GM19035 (cell line): ENCODE measurements at regions not wholly inside any gene's neighbourhood (a gene's known extent, or its start where the extent isn't known, plus 50 kb on each side); places are given as distances from the start of the nearest gene placed in this dataset.

Experiments used
- ATAC-seq: cut with Tn5 transposase; IDR thresholded peaks from one replicate; pipeline ENCODE4 v1.9.1; 2021; ENCODE audit not compliant: unreplicated experiment

DNA sequence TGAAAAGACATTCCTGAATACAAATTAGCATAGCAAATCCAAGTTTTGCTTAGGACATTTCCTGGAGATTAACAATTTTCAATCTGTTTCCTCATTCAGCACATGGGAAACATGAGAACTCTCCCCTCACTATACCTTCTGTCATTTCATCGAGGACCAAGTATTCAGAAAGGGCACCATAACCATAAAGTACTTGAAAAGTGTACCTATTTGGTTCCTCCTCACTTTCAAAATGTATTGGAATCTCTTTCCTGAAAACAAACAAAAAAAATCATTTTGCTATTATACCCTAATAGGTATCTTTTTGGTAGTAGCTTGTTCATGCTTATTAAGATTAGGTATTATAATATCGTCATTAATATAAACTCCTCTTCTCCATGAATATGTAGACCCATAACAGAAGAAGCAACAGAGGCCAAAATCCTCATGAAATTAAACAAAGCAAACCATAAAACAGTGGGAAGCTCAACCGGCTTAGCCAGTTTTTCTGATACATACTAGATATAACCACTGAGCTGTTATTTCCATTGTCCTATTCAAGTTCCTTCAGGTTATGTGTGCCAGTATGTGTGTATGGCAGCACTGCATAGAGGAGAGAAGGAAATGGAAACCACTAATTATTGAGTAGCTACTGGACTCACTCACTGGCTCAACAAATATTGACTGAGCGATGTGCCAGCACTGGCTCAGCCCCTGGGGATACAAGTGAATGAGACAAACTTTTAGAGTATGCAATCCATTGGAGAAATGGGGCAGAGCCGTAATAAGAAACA lies 274.0 kb downstream of the MAFB start:
- ATAC-seq = no peak

DNA sequence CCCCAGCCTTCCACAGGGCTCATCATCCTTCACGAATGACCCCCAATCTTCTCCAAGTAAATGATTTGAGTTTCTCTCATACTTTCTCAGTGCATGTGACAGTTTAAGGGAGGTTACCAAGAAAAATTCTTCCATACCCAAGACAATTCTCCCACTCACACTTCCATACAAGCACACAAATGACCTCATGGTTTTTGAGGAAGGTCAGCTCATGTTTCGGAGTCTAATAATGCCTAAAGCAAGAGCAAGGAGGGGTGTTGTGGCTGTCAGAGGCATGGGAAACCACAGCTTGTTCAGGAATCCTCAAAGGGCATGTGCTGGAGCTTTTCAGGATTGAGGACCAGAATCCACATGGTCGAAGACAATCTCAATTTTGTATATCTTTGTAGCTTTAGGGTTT lies 279.0 kb downstream of the MAFB start:
- no peak for ATAC-seq

DNA sequence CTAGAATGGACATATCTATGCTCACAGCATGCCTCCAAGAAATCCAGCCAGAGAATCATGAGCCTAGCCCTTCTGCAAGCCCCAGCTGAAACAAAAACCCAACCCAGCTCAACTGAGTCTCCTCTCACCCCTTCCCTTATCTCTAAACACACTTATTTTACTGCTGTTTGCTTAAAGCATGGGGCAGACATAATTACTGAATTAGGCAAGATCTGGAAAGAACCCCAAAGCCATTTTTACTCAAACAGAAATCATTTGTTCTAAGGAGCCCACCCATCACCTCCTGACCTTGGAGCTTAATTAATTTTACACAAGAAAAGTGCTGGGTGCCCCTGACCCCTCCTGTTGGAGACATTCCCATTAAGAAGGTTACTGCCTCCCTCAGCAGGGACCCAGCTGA lies 291.6 kb downstream of the MAFB start:
- ATAC-seq = no peak

DNA sequence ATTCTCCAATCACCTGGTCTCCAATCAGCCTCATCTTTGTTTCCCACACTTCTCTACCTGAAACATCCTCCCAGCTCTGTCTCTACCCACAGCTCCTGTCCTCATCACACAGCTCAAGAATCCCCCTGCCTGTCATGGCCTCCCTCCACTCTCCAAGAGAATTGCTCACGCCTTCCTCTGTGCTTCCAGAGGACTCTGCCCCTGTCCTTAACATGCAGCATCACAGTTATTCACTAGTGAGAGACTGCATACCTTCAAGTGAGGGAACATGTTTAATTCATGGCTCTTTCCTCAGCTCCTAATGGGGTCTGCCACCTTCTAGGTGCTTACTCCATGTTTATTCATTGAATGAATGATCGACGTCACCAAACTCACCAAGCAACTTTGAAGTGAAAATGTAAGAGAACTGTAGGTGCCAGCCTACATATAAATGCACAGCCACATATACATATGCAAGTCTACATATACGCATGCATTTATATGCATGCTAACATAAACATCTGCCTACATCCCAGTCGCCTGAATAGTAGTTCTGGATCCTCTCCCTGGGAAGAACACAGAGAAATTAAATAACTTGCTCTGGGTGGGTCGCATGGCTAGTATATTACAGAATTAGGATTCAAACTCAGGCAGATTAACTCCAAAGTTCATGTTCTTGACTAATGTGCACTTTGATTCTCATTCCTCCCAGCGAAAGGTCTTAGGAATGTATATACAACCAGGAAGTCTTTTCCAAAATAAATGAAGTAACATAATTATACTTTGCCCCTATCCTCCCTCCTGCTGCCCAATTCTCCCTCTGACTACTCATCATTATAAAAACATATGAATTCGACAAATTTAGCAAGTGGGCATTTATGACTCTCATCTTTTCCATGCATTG lies 295.6 kb downstream of the MAFB start:
- no peak for ATAC-seq

DNA sequence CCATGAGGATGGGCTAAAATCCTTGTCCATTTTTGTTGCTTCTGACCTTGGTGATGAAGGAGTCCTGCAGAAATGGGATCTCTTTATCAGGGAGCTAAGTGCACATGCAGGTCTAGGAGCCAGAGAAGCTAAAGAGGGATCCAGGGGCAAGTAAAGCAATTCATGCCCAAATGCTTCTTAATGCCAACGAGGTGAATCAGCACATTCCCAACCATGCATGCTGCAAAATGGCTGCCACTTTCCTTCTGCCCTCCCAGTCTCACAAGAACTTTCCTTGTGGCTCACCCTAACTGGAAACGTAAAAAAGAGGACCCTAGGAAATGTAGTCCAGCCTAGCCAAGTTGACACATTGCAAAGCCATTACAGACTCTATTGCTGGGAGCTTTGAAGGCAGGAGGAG lies 298.4 kb downstream of the MAFB start:
- ATAC-seq = no peak

DNA sequence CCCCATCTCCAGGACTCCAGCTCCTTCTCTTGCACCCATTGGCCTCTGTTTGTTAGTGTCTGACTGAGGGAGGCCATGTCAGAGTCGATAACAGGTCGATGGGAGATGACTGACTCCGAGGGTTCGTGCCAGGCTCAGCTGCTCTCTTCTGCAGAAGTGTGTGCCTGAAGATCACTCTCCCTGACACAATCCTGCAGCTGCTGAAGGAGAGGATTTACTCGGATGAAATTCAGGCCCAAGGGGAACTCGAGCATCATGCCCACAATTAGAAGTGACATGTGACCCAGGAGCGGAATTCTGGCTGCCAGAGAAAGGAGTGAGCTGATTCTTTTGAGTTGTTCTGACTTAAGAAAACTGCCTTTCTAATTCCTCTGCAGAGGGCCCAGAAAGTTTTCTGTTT lies 318.2 kb downstream of the MAFB start:
- ATAC-seq = no peak

DNA sequence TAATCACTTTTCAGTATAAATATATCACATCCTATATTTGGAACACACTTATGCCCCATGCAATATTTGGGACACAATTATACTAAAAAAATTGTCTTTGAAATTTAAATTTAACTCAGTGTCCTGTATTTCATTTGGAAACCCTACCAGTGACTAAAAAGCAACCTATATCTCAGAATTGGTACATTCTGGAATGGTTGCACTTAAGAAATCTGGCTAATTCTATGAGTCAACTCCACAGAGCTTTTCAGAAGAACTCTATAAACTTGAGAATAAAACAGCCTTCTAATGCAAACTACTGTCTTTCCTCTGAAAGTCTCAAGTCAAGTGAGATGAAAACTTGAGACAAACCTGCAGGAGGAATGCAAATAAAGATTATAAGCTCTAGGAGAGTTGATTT lies 320.2 kb downstream of the MAFB start:
- ATAC-seq = no peak

DNA sequence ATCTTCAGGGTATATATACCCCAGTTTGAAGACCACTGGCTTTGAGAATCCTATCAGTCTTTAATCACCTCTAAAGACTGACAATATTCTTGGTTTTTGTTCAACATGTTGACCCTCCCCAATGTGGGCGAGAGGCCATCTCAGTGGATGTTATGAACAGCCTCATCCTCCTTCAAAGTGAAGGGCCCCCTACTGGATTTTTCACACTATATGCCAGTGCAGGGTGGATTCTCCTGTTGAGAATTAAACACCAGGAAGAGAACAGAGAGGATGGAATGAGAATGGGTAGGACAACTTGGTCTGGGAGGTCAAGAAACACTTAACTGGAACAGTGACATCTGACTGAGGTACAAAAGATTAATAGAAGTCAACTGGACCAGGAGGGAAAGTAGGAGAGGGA lies 327.1 kb downstream of the MAFB start:
- no peak for ATAC-seq

DNA sequence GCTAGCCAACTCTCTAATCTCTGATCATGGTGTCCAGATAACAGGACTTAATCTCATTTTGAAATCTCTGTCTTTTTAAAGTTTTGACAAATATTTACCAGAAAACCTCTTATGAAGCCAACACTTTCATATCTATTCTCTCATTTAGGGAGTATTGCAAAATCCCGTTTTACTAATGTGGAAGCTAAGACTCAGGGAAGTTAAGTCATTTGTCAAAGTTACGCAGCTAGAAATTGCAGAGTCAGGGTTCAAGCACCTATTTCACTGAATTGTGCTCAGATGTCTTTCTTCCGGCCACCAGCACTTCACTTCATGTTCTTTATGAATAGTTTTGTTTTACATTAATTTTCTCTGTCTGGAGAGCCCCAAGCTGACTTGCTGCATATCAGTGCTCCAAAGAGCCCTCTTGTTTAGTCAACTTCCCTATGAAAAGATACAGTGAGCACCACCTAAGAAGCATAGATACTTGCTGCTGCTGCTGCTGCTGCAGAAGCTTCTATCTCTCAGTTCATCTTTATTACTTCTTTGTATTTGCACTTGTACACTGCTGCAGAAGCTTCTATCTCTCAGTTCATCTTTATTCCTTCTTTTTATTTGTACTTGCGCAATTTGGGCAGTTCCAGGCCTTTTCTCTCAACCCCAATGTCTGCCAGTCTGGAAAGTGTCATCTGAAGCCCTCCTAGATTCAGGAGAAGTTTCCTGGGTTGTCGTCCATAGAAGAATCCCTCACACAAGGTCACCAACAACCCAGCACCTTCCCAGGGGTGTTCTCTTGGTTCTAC lies 329.7 kb downstream of the MAFB start:
- ATAC-seq = no peak

DNA sequence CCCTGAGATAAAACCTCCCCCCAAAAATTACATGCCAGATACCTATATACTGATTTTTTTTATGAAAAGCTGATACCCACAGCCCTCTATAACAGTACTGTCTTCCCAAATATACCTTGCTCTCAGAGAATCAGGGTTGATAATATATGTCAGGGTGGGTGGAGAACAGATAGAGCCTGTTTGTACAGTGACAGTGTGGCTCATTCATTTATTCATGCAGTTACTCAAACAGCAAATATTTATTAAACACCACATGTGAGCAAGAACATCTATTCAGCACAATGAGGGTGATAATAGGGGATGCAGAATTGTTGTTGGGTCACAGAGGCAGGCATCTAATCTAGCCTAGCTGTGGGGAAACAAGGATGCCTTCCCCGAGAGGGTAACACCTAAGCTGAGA lies 334.2 kb downstream of the MAFB start:
- ATAC-seq = no peak

DNA sequence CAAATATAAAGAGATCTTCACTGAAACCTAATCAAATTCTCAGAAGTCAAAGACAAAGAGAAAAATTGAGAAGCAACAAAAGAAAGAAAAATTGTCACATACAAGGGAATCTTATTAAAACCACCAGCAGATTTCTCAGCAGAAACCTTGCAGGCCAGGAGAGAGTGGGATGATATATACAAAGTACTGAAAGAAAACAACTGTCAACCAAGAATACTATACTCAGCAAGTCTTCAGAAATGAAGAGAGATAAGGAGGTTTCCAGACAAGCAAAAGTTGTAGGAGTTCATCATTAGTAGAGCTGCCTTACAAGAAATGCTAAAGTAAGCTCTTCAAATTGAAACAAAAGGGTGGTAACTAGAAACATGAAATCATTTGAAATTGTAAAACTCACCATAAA lies 345.6 kb downstream of the MAFB start:
- ATAC-seq = no peak

DNA sequence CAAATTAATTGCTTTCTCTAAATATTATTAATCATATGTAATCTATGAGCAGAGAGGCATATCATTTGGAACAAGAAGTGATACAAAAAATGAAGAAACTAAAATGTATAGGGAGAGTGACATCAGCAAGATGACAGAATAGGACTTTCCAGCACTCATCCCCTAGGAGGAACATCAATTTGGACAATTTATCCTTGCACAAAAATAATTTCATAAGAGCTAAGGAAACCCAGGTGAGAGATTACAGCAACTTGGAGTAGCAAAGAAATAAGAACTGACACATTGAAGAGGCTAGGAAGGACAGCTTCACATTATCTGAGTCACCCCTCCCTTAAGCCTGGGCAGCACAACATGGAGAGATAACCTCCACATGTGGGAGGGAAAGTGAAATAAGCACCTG lies 347.5 kb downstream of the MAFB start:
- no peak for ATAC-seq

DNA sequence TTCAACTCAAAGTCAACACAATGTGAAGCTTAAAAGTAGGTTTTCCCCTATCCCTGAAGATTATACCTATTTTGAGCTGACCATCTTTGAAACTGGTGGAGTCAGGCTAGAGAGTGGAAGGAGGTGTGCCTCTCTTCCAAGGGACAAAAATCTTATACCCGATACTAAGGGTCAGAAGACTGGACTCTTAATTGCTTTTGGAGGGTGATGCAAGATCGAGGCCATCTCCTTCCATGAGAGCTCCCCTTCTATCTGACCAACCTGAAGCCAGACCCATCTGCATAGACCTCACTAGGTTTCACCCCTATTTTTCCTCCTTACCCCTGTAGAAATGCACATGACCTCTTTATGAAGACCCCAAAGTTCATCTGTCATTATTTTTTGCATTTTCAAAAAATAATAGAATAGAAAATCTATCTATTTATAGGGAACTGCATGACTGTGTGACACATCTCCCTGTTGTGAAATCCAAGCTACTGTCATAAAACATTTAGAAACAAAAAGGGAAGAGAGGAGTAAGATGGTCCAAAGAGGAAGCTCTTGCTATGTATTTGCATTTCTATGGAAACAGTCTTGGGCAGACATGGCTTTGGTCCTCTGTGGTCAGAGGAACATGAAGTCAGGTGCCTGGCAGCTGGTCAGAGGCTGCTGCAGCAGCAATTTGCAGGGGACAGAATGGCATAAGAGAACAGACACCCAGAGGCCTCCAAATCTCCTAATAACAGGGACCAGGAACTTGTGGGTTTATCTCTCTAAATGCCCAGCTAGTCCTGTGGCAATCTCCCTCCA lies 349.2 kb downstream of the MAFB start:
- no peak for ATAC-seq

DNA sequence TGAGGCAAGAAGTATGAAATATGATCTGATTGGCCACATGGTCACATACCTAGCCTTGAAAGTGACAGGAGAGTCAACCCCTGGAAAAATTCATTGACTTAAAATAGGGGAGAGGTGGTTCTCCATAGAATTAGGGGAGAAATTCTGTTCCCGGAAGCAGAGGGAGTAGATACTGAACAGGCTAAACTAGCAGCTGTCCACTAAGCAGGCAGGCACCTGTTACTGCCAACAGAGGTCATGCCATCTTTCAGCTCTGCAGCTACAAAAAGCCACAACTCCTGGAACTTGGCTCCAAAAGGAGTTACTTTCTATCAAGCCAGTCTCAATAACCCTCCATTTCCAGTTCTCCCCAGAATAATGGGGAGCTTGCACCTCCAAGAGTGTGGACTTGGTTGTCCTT lies 352.5 kb downstream of the MAFB start:
- ATAC-seq = no peak

DNA sequence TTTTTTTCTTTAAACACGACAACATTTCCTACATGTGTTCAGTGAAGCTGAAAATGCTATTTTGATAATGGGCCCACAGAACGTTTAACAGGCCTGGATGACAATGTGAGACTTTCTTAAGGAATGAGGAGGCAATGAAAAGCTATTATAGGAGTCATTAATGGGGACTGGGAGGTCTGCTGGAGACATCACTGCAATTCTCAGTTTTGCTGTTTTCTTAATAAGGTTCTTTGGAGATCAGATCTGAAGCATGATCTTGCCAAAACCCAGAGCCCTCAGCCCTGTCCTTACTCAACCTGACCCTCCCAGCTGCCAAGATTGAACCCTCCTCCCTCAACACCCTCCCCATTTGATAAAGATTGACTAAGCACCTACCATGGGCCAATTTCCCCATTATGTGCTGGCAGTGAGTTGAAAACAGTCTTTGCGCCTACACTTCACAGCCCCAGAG lies 353.1 kb downstream of the MAFB start:
- ATAC-seq = no peak

DNA sequence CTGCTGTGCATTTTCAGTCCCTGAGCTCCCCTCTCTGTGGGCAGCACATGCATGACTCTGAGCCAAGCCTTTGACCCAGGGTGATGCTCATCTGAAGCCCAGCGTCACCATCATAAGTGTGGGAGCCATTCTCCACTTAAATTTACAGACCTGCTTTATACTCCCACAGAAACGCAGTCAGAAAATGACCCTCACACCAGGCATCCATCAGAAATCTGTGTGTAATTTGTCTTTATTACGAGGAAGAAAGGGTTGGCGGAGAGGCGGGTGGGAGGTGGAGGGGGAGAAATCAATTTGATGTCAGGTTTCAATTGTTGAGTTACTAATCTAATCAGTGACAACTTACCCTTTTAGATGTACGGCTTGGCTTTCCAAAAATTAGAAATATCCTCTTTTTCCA lies 353.6 kb downstream of the MAFB start:
- no peak for ATAC-seq

DNA sequence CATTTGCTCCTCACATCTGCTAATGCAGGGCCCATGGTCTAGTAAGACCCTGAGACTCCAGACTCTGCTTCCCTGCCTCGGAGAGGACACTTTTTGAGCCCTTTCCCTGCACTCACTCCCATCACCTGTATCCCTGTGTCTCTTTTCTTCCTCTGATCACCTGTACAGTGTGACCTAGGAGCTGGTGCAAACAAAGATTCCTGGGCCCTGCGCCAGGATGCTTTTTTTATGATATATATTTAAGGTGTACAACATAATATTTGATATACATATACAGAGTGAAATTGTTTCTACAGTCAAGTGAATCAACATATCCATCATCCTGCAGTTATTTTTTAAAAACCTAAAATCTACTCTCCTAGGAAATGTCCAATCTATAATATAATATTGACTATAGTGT lies 355.4 kb downstream of the MAFB start:
- ATAC-seq = no peak

DNA sequence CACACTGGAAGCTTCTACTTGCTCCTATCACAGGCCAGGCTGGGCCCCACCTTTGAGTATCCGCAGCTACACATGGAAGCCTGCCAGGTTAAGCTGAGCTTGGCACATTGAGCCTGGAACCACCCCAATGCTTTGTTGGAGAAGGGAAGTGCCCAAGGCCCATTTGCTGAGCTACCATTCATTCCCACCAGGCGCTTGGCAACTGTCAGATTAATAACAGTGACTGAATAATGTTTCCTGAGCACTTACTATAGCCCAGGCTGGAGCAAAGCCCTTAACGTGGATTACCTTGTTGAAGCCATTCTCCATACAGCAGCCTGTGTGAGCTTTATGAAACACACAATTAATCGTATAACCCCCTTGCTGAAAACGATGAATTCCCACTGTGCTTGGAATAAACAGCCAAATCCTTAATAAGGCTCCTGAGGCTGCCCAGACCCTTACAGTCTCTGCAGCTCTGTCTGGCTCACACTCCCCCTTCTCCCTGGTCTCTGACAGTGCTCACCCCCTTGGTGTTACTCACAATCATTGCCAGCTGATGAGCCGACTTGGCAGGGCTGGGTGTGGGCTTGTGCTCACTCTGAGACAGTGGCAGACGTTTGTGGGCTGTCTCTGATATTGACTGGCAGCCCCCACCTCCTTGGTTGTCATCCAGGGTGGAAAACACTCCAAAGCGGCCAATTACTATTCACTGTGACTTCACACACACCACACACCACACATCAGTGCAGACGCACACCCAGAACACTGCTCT lies 357.1 kb downstream of the MAFB start:
- no peak for ATAC-seq

DNA sequence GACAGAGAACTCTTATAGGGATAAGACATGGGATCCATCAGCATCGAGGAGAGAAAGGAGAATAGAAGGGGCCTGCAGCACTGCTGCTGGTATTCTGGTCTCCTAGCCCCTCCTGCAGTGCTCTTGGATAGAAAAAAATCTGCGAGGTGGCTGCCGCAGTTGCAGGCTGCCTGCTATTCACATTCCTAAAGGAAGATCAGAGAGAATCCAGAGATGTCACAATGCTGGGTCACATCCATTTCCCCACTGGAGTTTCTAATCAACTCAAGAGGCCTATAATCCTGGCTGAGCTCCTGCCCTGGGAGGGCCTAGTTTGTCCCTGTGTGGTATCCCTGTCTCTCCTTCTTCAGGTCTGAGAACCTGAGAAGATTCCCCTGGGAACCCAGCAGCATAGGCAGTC lies 357.8 kb downstream of the MAFB start:
- ATAC-seq = no peak

DNA sequence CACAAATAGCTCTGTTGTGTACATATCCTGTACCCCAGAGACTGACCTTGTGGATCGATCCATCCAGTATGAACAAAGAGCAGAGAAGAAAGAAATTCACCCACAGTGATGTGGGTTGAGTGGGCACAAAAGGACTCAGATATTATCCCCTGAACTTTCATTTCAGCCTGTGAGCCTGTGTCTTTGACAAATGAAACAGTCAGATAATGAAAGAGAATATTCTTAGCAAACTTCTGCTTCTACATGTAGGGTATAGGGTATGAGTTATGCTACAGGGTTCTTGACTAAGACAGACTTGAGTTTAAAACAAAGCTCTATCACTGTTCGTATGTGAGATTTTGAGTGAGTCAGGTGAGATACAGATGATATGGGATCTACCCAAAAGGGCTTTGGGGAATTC lies 359.7 kb downstream of the MAFB start:
- ATAC-seq = no peak
